ENCODE measurements at regions not wholly inside any gene's neighbourhood (a gene's known extent, or its start where the extent isn't known, plus 50 kb on each side); places are given as distances from the start of the nearest gene placed in this dataset.

- DNase-seq = no peak
Observed at GRCh38 chr7:81606078-81606863, 163.6 kb downstream of the HGF start.

GRCh38 chr7:81605493-81605892 lies 164.4 kb downstream of the HGF start:
- peak; percentile 53 to 65 for DNase-seq

GRCh38 chr7:81604808-81605174 lies 165.1 kb downstream of the HGF start:
- peak; percentile 35 to 42 for DNase-seq

GRCh38 chr7:81604075-81604807 lies 165.6 kb downstream of the HGF start:
- DNase-seq = peak; percentile 60 to 82

GRCh38 chr7:81600608-81601007 lies 169.2 kb downstream of the HGF start:
- no peak for DNase-seq

- no peak for DNase-seq
Observed at GRCh38 chr7:81598951-81599350, 170.9 kb downstream of the HGF start.

GRCh38 chr7:81594767-81595166 lies 175.1 kb downstream of the HGF start:
- DNase-seq = no peak

- DNase-seq = no peak
Observed at GRCh38 chr7:81590131-81590530, 179.7 kb downstream of the HGF start.

- no peak for DNase-seq
Observed at GRCh38 chr7:81584667-81585066, 185.2 kb downstream of the HGF start.

- no peak for DNase-seq
Observed at GRCh38 chr7:81583882-81584533, 185.8 kb downstream of the HGF start.

- DNase-seq = no peak
Observed at GRCh38 chr7:81583090-81583489, 186.8 kb downstream of the HGF start.

- no peak for DNase-seq
Observed at GRCh38 chr7:81577642-81578340, 192.1 kb downstream of the HGF start.

GRCh38 chr7:81574723-81575326 lies 195.0 kb downstream of the HGF start:
- no peak for DNase-seq

GRCh38 chr7:81573932-81574331 lies 195.9 kb downstream of the HGF start:
- no peak for DNase-seq

GRCh38 chr7:81573128-81573527 lies 196.7 kb downstream of the HGF start:
- DNase-seq = no peak

GRCh38 chr7:81562581-81562980 lies 207.3 kb downstream of the HGF start:
- no peak for DNase-seq

- no peak for DNase-seq
Observed at GRCh38 chr7:81560708-81561107, 209.1 kb downstream of the HGF start.

- DNase-seq = no peak
Observed at GRCh38 chr7:81549484-81550016, 220.3 kb downstream of the HGF start.

- DNase-seq = no peak
Observed at GRCh38 chr7:81534996-81535395, 234.9 kb downstream of the HGF start.

GRCh38 chr7:81534446-81534845 lies 235.4 kb downstream of the HGF start:
- no peak for DNase-seq

GRCh38 chr7:81533931-81534330 lies 235.9 kb downstream of the HGF start:
- no peak for DNase-seq

- no peak for DNase-seq
Observed at GRCh38 chr7:81533426-81533825, 236.4 kb downstream of the HGF start.

- DNase-seq = no peak
Observed at GRCh38 chr7:81529785-81530184, 240.1 kb downstream of the HGF start.
